ENCODE measurements at regions not wholly inside any gene's neighbourhood (a gene's known extent, or its start where the extent isn't known, plus 50 kb on each side); places are given as distances from the start of the nearest gene placed in this dataset.

GRCh38 chr11:92875473-92875872, 94.0 kb upstream of the MTNR1B start:
- TF ChIP-seq CTCF (IDR thresholded peaks at IDR 0.05) (no peak), POLR2A (IDR thresholded peaks at IDR 0.05) (no peak)

Measured in esophagus squamous epithelium (tissue), 4 donors.